NCI-H1694 (cell line): ENCODE measurements at regions not wholly inside any gene's neighbourhood (a gene's known extent, or its start where the extent isn't known, plus 50 kb on each side); places are given as distances from the start of the nearest gene placed in this dataset.
"Not testable (repeated sequence)": the region's sequence is repeated elsewhere in the genome, so short reads cannot be mapped to it uniquely, and the experiment has no call there.

Source experiments
- DNase-seq: peaks from one replicate; lab custom pipeline; 2025; lab: John Stamatoyannopoulos, UW

GRCh38 chr12:91452464-91452863, 269.8 kb upstream of the DCN start:
- not testable (repeated sequence) for DNase-seq

- no peak for DNase-seq
These were observed 259.7 kb upstream of the DCN start for GRCh38 chr12:91441993-91442952.

- DNase-seq: no peak
These were observed 258.6 kb upstream of the DCN start for GRCh38 chr12:91441246-91441645.

GRCh38 chr12:91434081-91434480, 251.5 kb upstream of the DCN start:
- no peak for DNase-seq

- DNase-seq: no peak
These were observed 250.1 kb upstream of the DCN start for GRCh38 chr12:91432755-91433154.

- DNase-seq: no peak
These were observed 249.5 kb upstream of the DCN start for GRCh38 chr12:91432089-91432488.

- no peak for DNase-seq
These were observed 241.9 kb upstream of the DCN start for GRCh38 chr12:91424506-91424905.

- DNase-seq: no peak
These were observed 241.1 kb upstream of the DCN start for GRCh38 chr12:91423693-91424050.

GRCh38 chr12:91422811-91423692, 240.4 kb upstream of the DCN start:
- DNase-seq: no peak

GRCh38 chr12:91422127-91422526, 239.5 kb upstream of the DCN start:
- no peak for DNase-seq

GRCh38 chr12:91419809-91420208, 237.2 kb upstream of the DCN start:
- DNase-seq: no peak

GRCh38 chr12:91418221-91419090, 235.8 kb upstream of the DCN start:
- DNase-seq: no peak

GRCh38 chr12:91417650-91418049, 235.0 kb upstream of the DCN start:
- no peak for DNase-seq

- no peak for DNase-seq
These were observed 232.0 kb upstream of the DCN start for GRCh38 chr12:91414636-91415035.

GRCh38 chr12:91413581-91414546, 231.2 kb upstream of the DCN start:
- no peak for DNase-seq

- no peak for DNase-seq
These were observed 224.3 kb upstream of the DCN start for GRCh38 chr12:91406920-91407341.

GRCh38 chr12:91404441-91404840, 221.8 kb upstream of the DCN start:
- no peak for DNase-seq

GRCh38 chr12:91401190-91401589, 218.6 kb upstream of the DCN start:
- no peak for DNase-seq

GRCh38 chr12:91400271-91400670, 217.7 kb upstream of the DCN start:
- DNase-seq: no peak

GRCh38 chr12:91397866-91398532, 215.4 kb upstream of the DCN start:
- no peak for DNase-seq
